Mucosa of rectum (tissue), 2 donors: ENCODE measurements at regions not wholly inside any gene's neighbourhood (a gene's known extent, or its start where the extent isn't known, plus 50 kb on each side); places are given as distances from the start of the nearest gene placed in this dataset.

ENCODE experiments used
- H3K27ac ChIP-seq, 2 donors: one replicate each; pipeline ENCODE4 v1.7.0; 2013; ENCODE audit warnings: inconsistent platforms in 2 of 2, low read depth in 2 of 2, low read length in 2 of 2
- H3K27me3 ChIP-seq, 2 donors: one replicate each; pipeline ENCODE4 v1.7.0; 2013; ENCODE audit warnings: low read length in 2 of 2; ENCODE audit not compliant: control insufficient read depth in 2 of 2, insufficient read depth in 2 of 2
- H3K36me3 ChIP-seq, 2 donors: one replicate each; pipeline ENCODE4 v1.7.0; 2013; ENCODE audit warnings: low read length in 2 of 2; ENCODE audit not compliant: control insufficient read depth in 2 of 2, insufficient read depth in 2 of 2
- H3K4me1 ChIP-seq, 2 donors: one replicate each; pipeline ENCODE4 v1.7.0; 2013; ENCODE audit warnings: low read length in 2 of 2, mild to moderate bottlenecking in 1 of 2; ENCODE audit not compliant: control insufficient read depth in 2 of 2, insufficient read depth in 2 of 2
- H3K4me3 ChIP-seq, 2 donors: one replicate each; pipeline ENCODE4 v1.7.0; 2013; ENCODE audit warnings: low read length in 2 of 2
- H3K9ac ChIP-seq, 2 donors: one replicate each; pipeline ENCODE4 v1.7.0; 2013; ENCODE audit warnings: low read length in 2 of 2, low read depth in 1 of 2, mild to moderate bottlenecking in 1 of 2
- H3K9me3 ChIP-seq, 2 donors: one replicate each; pipeline ENCODE4 v1.7.0; 2013; ENCODE audit warnings: low read length in 2 of 2; ENCODE audit not compliant: control insufficient read depth in 2 of 2
- donor health status: healthy.
- donor health status: Normal muscosa, but diverticular disease.

- no peak overlapping the region for H3K27ac ChIP-seq
- H3K9ac ChIP-seq, result no peak overlapping the region
- H3K27me3 ChIP-seq, result no peaks in the 10 kb centered on the region
- H3K4me1 ChIP-seq, result no peaks in the 10 kb centered on the region
- H3K9me3 ChIP-seq, result no peaks in the 10 kb centered on the region
- no peak overlapping the region for H3K4me3 ChIP-seq
- no peaks in the 10 kb centered on the region for H3K36me3 ChIP-seq
Measured at GRCh38 chr10:8449909-8450308, 395.4 kb downstream of the GATA3 start.

DNA sequence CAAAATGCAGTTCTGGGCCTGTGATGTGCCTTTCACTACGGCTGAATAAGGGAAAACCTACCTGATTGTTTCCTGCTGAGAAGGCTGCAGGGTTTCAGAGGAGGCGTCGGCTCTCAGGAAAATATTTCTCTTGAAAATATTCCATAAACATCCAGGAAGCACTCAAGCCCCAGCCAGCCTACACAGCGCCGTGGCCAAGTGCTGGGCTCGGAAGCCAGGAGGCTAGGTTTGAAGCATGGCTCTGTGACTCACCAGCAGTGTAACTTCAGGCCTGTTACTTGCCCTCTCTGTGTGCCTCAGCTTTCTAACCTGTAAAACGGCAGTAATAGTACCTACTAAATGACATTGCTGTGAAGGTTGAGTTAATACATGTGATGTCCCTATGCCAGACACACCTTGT, 399.1 kb downstream of the GATA3 start:
- no peaks in the 10 kb centered on the region for H3K36me3 ChIP-seq
- peaks cover 0 to 4% of the 10 kb centered on the region in 2 donors for H3K9me3 ChIP-seq
- no peak overlapping the region for H3K27ac ChIP-seq
- H3K27me3 ChIP-seq, result no peaks in the 10 kb centered on the region
- H3K9ac ChIP-seq, result no peak overlapping the region
- no peak overlapping the region for H3K4me3 ChIP-seq
- no peaks in the 10 kb centered on the region for H3K4me1 ChIP-seq

- Histone ChIP-seq H3K4me1 (no peaks in the 10 kb centered on the region), H3K9ac (no peak overlapping the region), H3K9me3 (peaks cover 0 to 4% of the 10 kb centered on the region in 2 donors), H3K4me3 (no peak overlapping the region), H3K27ac (no peak overlapping the region), H3K27me3 (no peaks in the 10 kb centered on the region), H3K36me3 (no peaks in the 10 kb centered on the region)
Measured at GRCh38 chr10:8454357-8454756, 399.9 kb downstream of the GATA3 start.

- H3K9me3 ChIP-seq, result peaks cover 0 to 4% of the 10 kb centered on the region in 2 donors
- H3K27ac ChIP-seq, result no peak overlapping the region
- H3K9ac ChIP-seq, result no peak overlapping the region
- H3K27me3 ChIP-seq, result no peaks in the 10 kb centered on the region
- H3K4me1 ChIP-seq, result no peaks in the 10 kb centered on the region
- no peaks in the 10 kb centered on the region for H3K36me3 ChIP-seq
- no peak overlapping the region for H3K4me3 ChIP-seq
Measured at GRCh38 chr10:8455181-8455580, 400.7 kb downstream of the GATA3 start.

GRCh38 chr10:8456386-8456785, 401.9 kb downstream of the GATA3 start:
- no peak overlapping the region for H3K27ac ChIP-seq
- H3K27me3 ChIP-seq, result no peaks in the 10 kb centered on the region
- no peak overlapping the region for H3K9ac ChIP-seq
- H3K4me3 ChIP-seq, result no peak overlapping the region
- no peaks in the 10 kb centered on the region for H3K4me1 ChIP-seq
- peaks cover 0 to 4% of the 10 kb centered on the region in 2 donors for H3K9me3 ChIP-seq
- no peaks in the 10 kb centered on the region for H3K36me3 ChIP-seq

DNA sequence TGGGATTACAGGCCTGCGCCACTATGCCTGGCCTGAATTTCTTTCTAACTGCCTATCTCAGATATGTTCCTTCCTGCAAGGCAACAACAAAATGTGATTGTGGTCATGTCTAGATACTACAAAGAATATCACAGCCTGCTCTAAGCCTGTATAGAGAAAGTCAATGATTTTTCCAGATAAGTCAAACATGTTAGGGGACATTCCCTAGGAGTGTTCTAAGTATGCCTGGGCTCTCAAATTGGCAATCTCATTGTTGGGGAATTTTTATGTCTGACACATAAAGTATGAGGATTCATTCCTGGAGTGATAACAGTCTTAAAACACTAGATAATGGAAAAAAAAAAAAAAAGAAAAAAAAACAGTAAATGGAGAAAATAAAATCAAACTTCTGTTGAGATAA, 406.1 kb downstream of the GATA3 start:
- Histone ChIP-seq H3K9ac (no peak overlapping the region), H3K4me3 (no peak overlapping the region), H3K27me3 (no peaks in the 10 kb centered on the region), H3K36me3 (no peaks in the 10 kb centered on the region), H3K4me1 (no peaks in the 10 kb centered on the region), H3K27ac (no peak overlapping the region), H3K9me3 (peaks cover 0 to 4% of the 10 kb centered on the region in 2 donors)

DNA sequence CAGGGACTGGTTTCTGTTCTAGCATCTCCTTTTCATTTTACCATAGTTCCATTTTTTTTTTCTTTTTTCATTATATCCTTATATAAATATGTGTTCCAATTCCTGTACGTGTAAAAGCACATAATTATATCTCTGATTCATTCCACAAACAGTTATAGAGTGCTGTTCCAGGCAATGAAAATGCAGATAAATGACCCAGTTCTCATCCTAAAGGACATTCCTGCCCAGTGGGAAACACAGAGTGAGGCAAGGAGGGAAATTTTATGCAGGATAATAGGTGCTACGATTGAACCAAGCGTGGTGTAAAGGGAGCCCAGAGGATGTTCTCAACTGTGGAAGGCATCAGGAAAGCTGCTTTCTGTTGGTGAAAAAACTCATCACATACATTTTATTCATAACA, 408.1 kb downstream of the GATA3 start:
- no peak overlapping the region for H3K9ac ChIP-seq
- H3K27ac ChIP-seq, result no peak overlapping the region
- no peaks in the 10 kb centered on the region for H3K36me3 ChIP-seq
- H3K4me1 ChIP-seq, result no peaks in the 10 kb centered on the region
- H3K9me3 ChIP-seq, result peaks cover 0 to 3% of the 10 kb centered on the region in 2 donors
- no peak overlapping the region for H3K4me3 ChIP-seq
- H3K27me3 ChIP-seq, result no peaks in the 10 kb centered on the region

GRCh38 chr10:8463853-8464252, 409.4 kb downstream of the GATA3 start:
- no peaks in the 10 kb centered on the region for H3K27me3 ChIP-seq

DNA sequence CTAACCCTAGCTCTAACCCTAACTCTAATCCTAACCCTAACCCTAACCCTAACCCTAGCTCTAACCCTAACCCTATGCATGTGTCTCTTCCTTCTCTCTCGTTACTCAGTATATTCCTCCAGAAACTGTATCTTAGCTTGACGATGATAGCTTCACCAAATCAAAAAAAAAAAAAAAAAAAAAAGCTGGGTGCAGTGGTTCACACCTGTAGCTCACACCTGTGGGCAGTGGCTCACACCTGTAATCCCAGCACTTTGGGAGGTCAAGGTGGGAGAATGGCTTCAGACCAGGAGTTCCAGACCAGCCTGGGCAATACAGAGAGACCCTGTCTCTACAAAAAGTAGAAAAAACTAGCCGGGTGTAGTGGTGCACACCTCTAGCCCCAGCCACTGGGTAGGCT, 414.0 kb downstream of the GATA3 start:
- H3K36me3 ChIP-seq, result no peaks in the 10 kb centered on the region
- no peaks in the 10 kb centered on the region for H3K4me1 ChIP-seq
- no peaks in the 10 kb centered on the region for H3K27me3 ChIP-seq
- H3K4me3 ChIP-seq, result no peak overlapping the region
- H3K9ac ChIP-seq, result no peak overlapping the region
- H3K9me3 ChIP-seq, result no peaks in the 10 kb centered on the region
- no peak overlapping the region for H3K27ac ChIP-seq

More at GRCh38 chr10:8463853-8464252, 409.4 kb downstream of the GATA3 start:
- no peak overlapping the region for H3K4me3 ChIP-seq
- H3K36me3 ChIP-seq, result no peaks in the 10 kb centered on the region
- H3K4me1 ChIP-seq, result no peaks in the 10 kb centered on the region
- H3K9ac ChIP-seq, result no peak overlapping the region
- H3K9me3 ChIP-seq, result no peaks in the 10 kb centered on the region
- no peak overlapping the region for H3K27ac ChIP-seq

- no peaks in the 10 kb centered on the region for H3K4me1 ChIP-seq
- H3K27ac ChIP-seq, result no peak overlapping the region
- H3K4me3 ChIP-seq, result no peak overlapping the region
- H3K36me3 ChIP-seq, result no peaks in the 10 kb centered on the region
- H3K9me3 ChIP-seq, result no peaks in the 10 kb centered on the region
- H3K9ac ChIP-seq, result no peak overlapping the region
- no peaks in the 10 kb centered on the region for H3K27me3 ChIP-seq
Measured at GRCh38 chr10:8473205-8473604, 418.7 kb downstream of the GATA3 start.

- Histone ChIP-seq H3K4me3 (no peak overlapping the region), H3K36me3 (no peaks in the 10 kb centered on the region), H3K9ac (no peak overlapping the region), H3K27ac (no peak overlapping the region), H3K27me3 (no peaks in the 10 kb centered on the region), H3K4me1 (no peaks in the 10 kb centered on the region), H3K9me3 (no peaks in the 10 kb centered on the region)
Measured at GRCh38 chr10:8477300-8477699, 422.8 kb downstream of the GATA3 start.
